C4-2B (cell line): ENCODE measurements at regions not wholly inside any gene's neighbourhood (a gene's known extent, or its start where the extent isn't known, plus 50 kb on each side); places are given as distances from the start of the nearest gene placed in this dataset.

Experiments
- CTCF ChIP-seq: fragments of 450-650 bp; conservative IDR thresholded peaks from 2 replicates; pipeline ENCODE4 v1.5.1; 2017; ENCODE audit warnings: mild to moderate bottlenecking
- ZFX ChIP-seq: fragments of 450-650 bp; IDR thresholded peaks from 2 replicates; pipeline ENCODE4 v1.6.1; 2017

GRCh38 chr11:127656116-127656836, 655.7 kb upstream of the KIRREL3 start:
- no peak for TF ChIP-seq CTCF
- no peak for TF ChIP-seq ZFX
